CD4-positive, alpha-beta T cell (primary cell): ENCODE measurements at regions not wholly inside any gene's neighbourhood (a gene's known extent, or its start where the extent isn't known, plus 50 kb on each side); places are given as distances from the start of the nearest gene placed in this dataset.

Source experiments
- ATAC-seq: fragments of 200-7000 bp; cut with Tn5 transposase; one replicate; pipeline ENCODE4 v1.10.0; 2022; ENCODE audit warnings: mild to moderate bottlenecking; ENCODE audit not compliant: poor library complexity
- CTCF ChIA-PET: fragments of 350-600 bp; sonication (Branson Sonifier 250); formaldehyde crosslinking; loops from one replicate; lab custom pipeline; 2021; ENCODE audit warnings: antibody characterized with exemption, inconsistent platforms; lab: Charles Lee
- POLR2A ChIA-PET: fragments of 350-600 bp; sonication (Branson Sonifier 250); formaldehyde crosslinking; loops from one replicate; lab custom pipeline; 2021; ENCODE audit warnings: antibody characterized with exemption, inconsistent platforms; lab: Charles Lee
- DNase-seq, 14 experiments: peaks; one replicate each; pipeline ENCODE4 v3.0.0-alpha.2; 2013 to 2020; ENCODE audit warnings: mixed read lengths in 2 of 14
- H3K27ac ChIP-seq, 2 donors: one replicate each; pipeline versions ENCODE4 v1.5.1 to v1.7.0; 2013; ENCODE audit warnings: low read length in 2 of 2, low read depth in 1 of 2, mild to moderate bottlenecking in 1 of 2
- H3K27me3 ChIP-seq, 2 experiments: 1 replicate in 1 of 2; 2 replicates in 1 of 2; pipeline versions ENCODE4 v1.6.1 to v1.7.0; 2013; ENCODE audit warnings: low read length in 2 of 2, control low read depth in 1 of 2, mild to moderate bottlenecking in 1 of 2, moderate library complexity in 1 of 2; ENCODE audit not compliant: insufficient read depth in 2 of 2, control insufficient read depth in 1 of 2
- H3K36me3 ChIP-seq: one replicate; pipeline ENCODE4 v1.6.1; 2013; ENCODE audit warnings: low read length, control low read depth; ENCODE audit not compliant: insufficient read depth
- H3K4me1 ChIP-seq: one replicate; pipeline ENCODE4 v1.6.1; 2013; ENCODE audit warnings: low read length, control low read depth; ENCODE audit not compliant: insufficient read depth
- H3K4me3 ChIP-seq: one replicate; pipeline ENCODE4 v1.5.1; 2013; ENCODE audit warnings: mild to moderate bottlenecking, low read length, moderate library complexity
- H3K9me3 ChIP-seq, 2 experiments: 1 replicate in 1 of 2; 2 replicates in 1 of 2; pipeline versions ENCODE4 v1.6.1 to v1.7.0; 2013; ENCODE audit warnings: low read length in 2 of 2, mild to moderate bottlenecking in 2 of 2, control low read depth in 1 of 2, moderate library complexity in 1 of 2; ENCODE audit not compliant: control insufficient read depth in 1 of 2, insufficient read depth in 1 of 2
- H3K27ac Mint-ChIP-seq: one replicate; pipeline ENCODE4 v1.8.0; 2020; ENCODE audit warnings: mixed read lengths
- H3K27me3 Mint-ChIP-seq: one replicate; pipeline ENCODE4 v1.8.0; 2021; ENCODE audit warnings: mixed read lengths
- H3K36me3 Mint-ChIP-seq: one replicate; pipeline ENCODE4 v1.8.0; 2021; ENCODE audit warnings: low read depth, mixed read lengths
- H3K4me1 Mint-ChIP-seq: one replicate; pipeline ENCODE4 v1.8.0; 2021; ENCODE audit warnings: low read depth, mixed read lengths
- H3K4me3 Mint-ChIP-seq: one replicate; pipeline ENCODE4 v1.8.0; 2020; ENCODE audit warnings: mild to moderate bottlenecking, mixed read lengths
- H3K9me3 Mint-ChIP-seq: one replicate; pipeline ENCODE4 v1.8.0; 2020; ENCODE audit warnings: mixed read lengths
- CTCF ChIP-seq: fragments of 200-600 bp; IDR thresholded peaks from one replicate; pipeline ENCODE4 v1.8.0; 2022; ENCODE audit warnings: antibody characterized with exemption, mild to moderate bottlenecking
- intact Hi-C, 2 experiments: fragments of 100-400 bp; cut with DNase I in 1 of 2; cut with micrococcal nuclease in 1 of 2; formaldehyde crosslinking; loops; one replicate each; pipeline versions ENCODE4 v1.15.1 to v1.9.0; 2023 to 2025; cut with DNase I, micrococcal nuclease

- Histone ChIP-seq H3K36me3 (no peaks in the 10 kb centered on the region), H3K4me1 (peaks cover 27% of the 10 kb centered on the region), H3K27ac (no peak overlapping the region), H3K9me3 (peaks cover 8 to 10% of the 10 kb centered on the region in 2 experiments), H3K4me3 (no peak overlapping the region), H3K27me3 (no peaks in the 10 kb centered on the region)
- ChIA-PET POLR2A (interaction anchor here (0.9 to 3.8 kb wide), 6 partner anchors 12 to 318 kb away, joined by 3 to 19 read pairs (median 5); no protein-coding TSS in a partner anchor), CTCF (interaction anchor here (0.8 to 1.0 kb wide), 3 partner anchors 12 to 98 kb away, joined by 3 read pairs; no protein-coding TSS in a partner anchor)
- no peak for ATAC-seq
- peak overlapping the region; percentile 46 for H3K4me3 Mint-ChIP-seq
- H3K9me3 Mint-ChIP-seq: peaks cover 8% of the 10 kb centered on the region
- no peak for TF ChIP-seq CTCF
- H3K36me3 Mint-ChIP-seq: peaks cover 5% of the 10 kb centered on the region
- intact Hi-C loops: loop anchor here in 1 of 2 experiments (5.0 kb wide), 2 partner anchors 61 to 91 kb away; no protein-coding TSS in a partner anchor
- peaks cover 70% of the 10 kb centered on the region for H3K4me1 Mint-ChIP-seq
- H3K27me3 Mint-ChIP-seq: no peaks in the 10 kb centered on the region
- no peak for DNase-seq
- H3K27ac Mint-ChIP-seq: peak overlapping the region; percentile 57
Observed at GRCh38 chr2:203803053-203803429, 64.5 kb upstream of the CTLA4 start.

GRCh38 chr2:203804070-203804469 lies 63.5 kb upstream of the CTLA4 start:
- H3K36me3 Mint-ChIP-seq: peaks cover 5% of the 10 kb centered on the region
- H3K27ac ChIP-seq: peak overlapping the region in 1 of 2 donors; percentile 46
- peak overlapping the region; percentile 3 for H3K4me3 ChIP-seq
- peaks cover 8% of the 10 kb centered on the region for H3K9me3 Mint-ChIP-seq
- H3K4me3 Mint-ChIP-seq: peak overlapping the region; percentile 30
- no peaks in the 10 kb centered on the region for H3K36me3 ChIP-seq
- POLR2A ChIA-PET: interaction anchor here (0.7 to 3.8 kb wide), 12 partner anchors 11 to 319 kb away, joined by 3 to 19 read pairs (median 3); no protein-coding TSS in a partner anchor
- peaks cover 72% of the 10 kb centered on the region for H3K4me1 Mint-ChIP-seq
- DNase-seq (peak in 5 of 14 experiments; percentile 11 to 70 (median 63)), ATAC-seq (peak; percentile 75)
- intact Hi-C loops: loop anchor here in 1 of 2 experiments (5.0 kb wide), 2 partner anchors 62 to 92 kb away; no protein-coding TSS in a partner anchor
- H3K4me1 ChIP-seq: peaks cover 27% of the 10 kb centered on the region
- CTCF ChIA-PET: interaction anchor here (0.9 to 1.1 kb wide), 3 partner anchors 37 to 99 kb away, joined by 3 read pairs; no protein-coding TSS in a partner anchor
- H3K9me3 ChIP-seq: peaks cover 8 to 10% of the 10 kb centered on the region in 2 experiments
- TF ChIP-seq CTCF: no peak
- H3K27ac Mint-ChIP-seq: peak overlapping the region; percentile 57
- no peaks in the 10 kb centered on the region for H3K27me3 Mint-ChIP-seq
- H3K27me3 ChIP-seq: no peaks in the 10 kb centered on the region

GRCh38 chr2:203804764-203805485 lies 62.6 kb upstream of the CTLA4 start:
- TF ChIP-seq CTCF: no peak
- H3K4me3 Mint-ChIP-seq: peak overlapping the region; percentile 30
- Histone ChIP-seq H3K4me3 (no peak overlapping the region), H3K36me3 (no peaks in the 10 kb centered on the region), H3K27me3 (no peaks in the 10 kb centered on the region), H3K9me3 (peaks cover 6 to 8% of the 10 kb centered on the region in 2 experiments), H3K27ac (peak overlapping the region in 1 of 2 donors; percentile 46), H3K4me1 (peaks cover 33% of the 10 kb centered on the region)
- POLR2A ChIA-PET: interaction anchor here (0.6 to 3.8 kb wide), 9 partner anchors 10 to 547 kb away, joined by 3 to 19 read pairs (median 3); partner anchors contain the start of gene RAPH1
- CTCF ChIA-PET: interaction anchor here (1.9 kb wide), 1 partner anchor 10 kb away, joined by 12 read pairs; no protein-coding TSS in a partner anchor
- peak overlapping the region; percentile 57 for H3K27ac Mint-ChIP-seq
- peaks cover 8% of the 10 kb centered on the region for H3K9me3 Mint-ChIP-seq
- no peak for DNase-seq
- H3K4me1 Mint-ChIP-seq: peaks cover 77% of the 10 kb centered on the region
- intact Hi-C loops: loop anchor here (5.0 kb wide), 2 partner anchors 63 to 93 kb away; no protein-coding TSS in a partner anchor
- ATAC-seq: no peak
- H3K36me3 Mint-ChIP-seq: peaks cover 5% of the 10 kb centered on the region
- H3K27me3 Mint-ChIP-seq: no peaks in the 10 kb centered on the region
